ELF-1 (cell line): ENCODE measurements at regions not wholly inside any gene's neighbourhood (a gene's known extent, or its start where the extent isn't known, plus 50 kb on each side); places are given as distances from the start of the nearest gene placed in this dataset.
"Not testable (repeated sequence)": the region's sequence is repeated elsewhere in the genome, so short reads cannot be mapped to it uniquely, and the experiment has no call there.

ENCODE experiments used
- DNase-seq: peaks from one replicate; pipeline ENCODE4 v3.0.0-alpha.2; 2016; ENCODE audit warnings: low read depth, low spot score

DNA sequence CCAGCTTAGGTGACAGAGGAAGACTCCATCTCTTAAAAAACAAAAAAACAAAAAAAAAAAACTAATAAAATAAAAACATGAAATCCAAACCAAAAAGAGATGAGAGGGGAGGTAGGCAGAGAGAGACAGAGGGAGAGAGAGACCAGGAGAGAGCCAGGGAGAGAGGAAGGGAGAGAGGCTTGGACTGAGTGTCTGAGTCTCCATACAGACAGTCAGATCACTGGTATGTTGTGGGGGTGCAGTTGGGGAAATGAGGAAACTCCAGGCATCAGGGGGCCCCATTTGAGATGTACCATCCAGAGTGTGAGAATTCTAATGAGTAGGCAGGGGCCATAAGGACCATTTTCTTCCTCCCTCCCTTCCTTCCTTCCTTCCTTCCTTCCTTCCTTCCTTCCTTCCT, 53.1 kb upstream of the SEPTIN5 start:
- no peak for DNase-seq

DNA sequence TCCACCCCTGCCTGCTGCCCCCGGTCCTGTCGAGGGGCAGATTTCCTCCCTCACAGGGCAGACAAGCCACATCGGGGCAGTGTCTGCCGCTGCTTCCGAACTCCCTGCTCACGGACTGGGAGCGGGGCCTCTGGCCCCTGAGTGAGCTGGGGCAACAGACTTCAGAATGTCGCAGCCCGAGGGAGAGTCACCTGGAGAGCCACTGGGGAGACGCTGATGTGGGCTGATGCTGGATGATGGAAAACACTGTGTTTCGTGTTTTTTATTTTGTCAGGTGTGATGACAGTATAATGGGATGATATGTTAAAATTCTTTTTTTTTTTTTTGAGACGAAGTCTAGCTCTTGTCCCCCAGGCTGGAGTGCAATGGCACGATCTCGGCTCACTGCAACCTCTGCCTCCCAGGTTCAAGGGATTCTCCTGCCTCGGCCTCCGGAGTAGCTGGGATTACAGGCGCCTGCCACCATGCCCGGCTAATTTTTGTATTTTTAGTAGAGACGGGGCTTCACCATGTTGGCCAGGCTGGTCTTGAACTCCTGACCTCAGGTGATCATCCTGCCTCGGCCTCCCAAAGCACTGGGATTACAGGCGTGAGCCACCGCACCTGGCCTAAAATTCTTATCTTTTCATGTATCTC, 52.1 kb upstream of the SEPTIN5 start:
- DNase-seq: not testable (repeated sequence)

DNA sequence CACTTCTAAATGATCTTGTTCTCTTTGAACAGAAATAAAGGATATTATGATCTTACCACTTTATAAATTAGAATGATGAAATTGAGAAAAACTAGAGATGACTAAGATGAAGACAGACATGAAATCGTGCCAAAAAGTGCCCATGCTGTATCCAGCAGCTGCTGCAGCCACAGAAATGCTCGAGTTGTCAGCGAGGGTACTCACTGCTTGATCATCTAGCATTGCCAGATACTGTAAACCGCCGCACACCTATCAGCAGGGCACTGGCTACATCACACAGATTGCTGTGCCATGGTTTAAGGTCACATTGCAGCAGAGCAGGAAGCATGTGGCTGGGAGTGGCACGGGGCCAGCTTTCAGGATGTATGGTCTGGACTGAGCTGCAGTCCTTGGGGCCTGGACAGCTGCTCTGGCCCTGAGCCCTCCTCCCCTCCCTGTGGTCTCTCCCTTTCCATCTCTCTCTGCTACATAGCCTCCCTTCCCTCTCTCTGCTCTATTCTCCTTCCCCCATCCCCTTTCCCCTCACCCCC, 51.0 kb upstream of the SEPTIN5 start:
- no peak for DNase-seq

DNA sequence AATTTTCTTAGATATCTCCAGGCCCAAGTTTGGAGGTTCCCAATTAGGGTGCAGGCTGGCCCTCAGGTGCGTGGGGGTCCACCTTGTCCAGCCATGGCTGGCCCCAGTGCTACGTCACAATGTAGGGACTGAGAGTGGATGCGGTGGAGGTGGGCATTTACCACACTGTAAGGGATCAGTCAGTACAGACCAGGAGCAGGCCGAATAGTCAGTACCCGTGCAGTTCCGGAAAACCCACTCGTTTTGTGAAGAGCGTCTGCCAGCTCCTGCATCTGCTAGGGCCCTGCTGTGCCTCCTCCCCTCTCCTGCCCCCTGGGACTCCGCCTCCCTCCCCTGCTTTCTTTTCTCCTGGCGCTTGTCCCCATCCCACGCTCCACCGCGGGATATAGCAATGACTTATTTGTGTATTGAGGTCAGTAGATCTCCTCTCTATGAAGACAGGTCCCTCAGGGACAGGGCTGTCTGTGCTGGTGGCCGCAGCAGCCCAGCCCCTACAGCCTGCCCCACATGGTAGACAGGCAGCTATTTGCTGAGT, 50.4 kb upstream of the SEPTIN5 start:
- no peak for DNase-seq

DNA sequence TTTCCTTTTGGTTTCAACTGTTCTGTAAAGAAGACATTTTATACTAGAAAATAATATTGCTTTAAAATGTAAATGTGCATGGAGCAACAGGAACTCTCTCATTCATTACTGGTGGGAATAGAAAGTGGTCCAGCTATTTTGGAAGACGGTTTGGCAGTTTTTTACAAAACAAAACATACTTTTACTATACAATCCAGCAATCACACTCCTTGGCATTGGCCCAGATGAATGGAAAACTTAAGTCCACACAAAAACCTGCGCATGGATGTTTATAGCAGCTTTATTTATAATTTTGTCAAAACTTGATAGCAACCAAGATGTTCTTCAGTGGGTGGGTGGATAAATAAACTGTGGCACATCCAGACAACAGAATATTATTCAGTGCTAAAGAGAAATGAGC, 49.9 kb upstream of the SEPTIN5 start:
- no peak for DNase-seq
